GM18951 (cell line): ENCODE measurements at regions not wholly inside any gene's neighbourhood (a gene's known extent, or its start where the extent isn't known, plus 50 kb on each side); places are given as distances from the start of the nearest gene placed in this dataset.

Experiments used
- POLR2A ChIP-seq: IDR thresholded peaks from 4 replicates; pipeline ENCODE4 v1.6.1; 2011; ENCODE audit warnings: mild to moderate bottlenecking; ENCODE audit not compliant: insufficient read length, insufficient read depth; ENCODE audit errors: extremely low read depth
- in situ Hi-C: fragments of 300-500 bp; cut with MboI; formaldehyde crosslinking; loops from one replicate; pipeline ENCODE4 v1.12.0; 2022; ENCODE audit warnings: low sequenced_read_pairs, mixed read lengths, inconsistent platforms; ENCODE audit not compliant: unreplicated experiment

DNA sequence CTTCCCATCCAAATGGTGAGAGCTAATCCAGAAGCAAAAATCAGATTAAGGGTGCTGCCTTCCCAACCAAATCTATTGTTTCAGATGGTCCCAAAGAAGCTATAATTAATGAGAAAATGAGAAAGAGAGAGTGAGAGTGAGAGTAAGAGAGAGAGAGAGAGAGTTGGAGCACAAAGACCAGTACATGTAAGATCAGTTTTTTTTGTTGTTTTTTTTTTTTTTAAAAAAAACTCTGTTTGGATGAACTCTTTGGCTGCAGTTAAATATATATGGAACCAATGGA is 305.6 kb downstream of the PTEN start:
- no peak for TF ChIP-seq POLR2A
- in situ Hi-C loops = no loop called here

DNA sequence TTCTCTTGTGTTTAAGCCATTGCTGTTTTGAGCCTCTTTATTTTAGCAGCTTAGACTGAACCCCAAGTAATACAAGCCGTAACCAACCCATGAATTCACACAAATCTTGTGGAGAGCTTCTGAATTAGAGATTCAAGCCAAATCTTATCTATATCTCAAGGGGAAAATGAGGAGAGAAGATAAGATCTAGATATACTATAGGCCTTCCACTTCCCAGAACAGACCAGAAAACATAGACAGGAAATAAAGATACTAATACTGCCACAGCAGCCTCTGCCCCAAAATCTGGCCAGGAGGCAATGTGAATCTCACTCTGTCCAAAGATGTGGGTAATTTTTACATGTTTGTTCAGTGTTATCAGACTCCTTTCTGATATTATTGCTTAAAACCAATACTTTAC is 307.2 kb downstream of the PTEN start:
- TF ChIP-seq POLR2A = no peak
- in situ Hi-C loops = no loop called here

DNA sequence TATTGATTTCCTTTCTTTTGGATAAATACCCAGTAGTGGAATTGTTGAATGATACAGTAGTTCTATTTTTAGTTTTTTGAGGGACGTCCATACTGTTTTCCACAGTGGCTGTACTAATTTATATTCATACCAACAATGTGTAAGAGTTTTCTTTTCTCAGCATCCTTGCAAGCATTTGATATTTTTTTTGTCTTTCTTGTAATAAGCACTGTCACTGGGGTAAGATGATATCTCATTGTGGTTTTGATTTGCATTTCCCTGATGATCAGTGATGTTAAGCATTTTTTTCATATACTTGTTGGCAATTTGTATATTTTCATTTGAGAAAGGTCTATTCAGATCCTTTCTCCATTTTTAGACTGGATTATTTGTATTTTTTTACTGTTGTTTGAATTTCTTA is 308.7 kb downstream of the PTEN start:
- in situ Hi-C loops = no loop called here

DNA sequence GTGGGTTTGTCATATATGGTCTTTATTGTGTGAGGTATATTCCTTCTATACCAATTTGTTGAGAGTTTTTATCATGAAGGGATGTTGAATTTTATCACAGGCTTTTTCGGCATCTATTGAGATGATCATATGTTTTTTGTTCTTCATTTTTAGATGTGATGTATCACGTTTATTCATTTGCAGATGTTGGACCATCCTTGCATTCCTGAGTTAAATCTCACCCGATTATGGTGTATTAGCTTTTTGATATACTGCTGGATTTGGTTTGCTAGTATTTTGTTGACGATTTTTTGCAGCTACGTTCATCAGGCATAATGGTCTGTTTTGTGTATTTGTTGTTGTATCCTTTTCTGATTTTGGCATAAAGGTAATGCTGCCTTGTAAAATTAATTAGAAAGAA is 311.0 kb downstream of the PTEN start:
- in situ Hi-C loops = no loop called here
- TF ChIP-seq POLR2A = no peak

More for the DNA sequence above, 308.7 kb downstream of the PTEN start:
- TF ChIP-seq POLR2A = no peak

DNA sequence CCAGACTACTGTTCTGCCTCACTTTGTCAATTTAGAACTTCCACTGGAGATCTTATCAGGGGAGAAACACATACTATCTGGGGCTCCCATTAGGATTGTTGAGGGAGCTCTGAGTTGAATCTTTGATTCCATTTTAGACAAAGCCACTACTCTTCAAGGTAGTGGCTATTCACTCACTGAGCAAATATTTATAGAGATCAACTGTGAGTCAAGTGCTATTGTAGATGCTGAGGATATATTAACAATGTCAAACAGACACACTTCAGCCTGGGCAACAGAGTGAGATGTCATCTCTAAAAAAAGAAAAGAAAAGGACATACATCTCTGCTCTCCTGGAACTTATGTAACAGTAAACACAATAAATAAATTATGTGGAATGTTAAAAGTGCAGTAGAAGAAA is 315.3 kb downstream of the PTEN start:
- no peak for TF ChIP-seq POLR2A
- in situ Hi-C loops = no loop called here

DNA sequence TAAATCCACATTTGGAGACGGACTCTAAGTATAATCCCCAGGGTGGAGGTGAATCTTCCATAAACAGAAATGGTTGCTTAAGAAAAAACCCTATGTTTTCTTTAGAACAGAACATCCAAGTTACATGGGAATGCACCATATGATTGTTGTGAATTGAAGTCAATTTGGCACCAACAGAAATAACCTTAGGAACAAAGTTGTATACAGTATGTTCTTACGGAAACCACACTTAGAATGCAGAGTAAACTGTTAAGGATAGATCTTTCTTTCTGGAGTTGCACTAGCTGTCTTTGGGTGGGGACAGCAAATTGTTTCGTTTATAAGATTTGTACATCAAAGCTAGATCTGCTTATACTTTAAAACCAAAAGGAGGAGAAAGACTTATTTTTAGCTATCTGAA is 316.4 kb downstream of the PTEN start:
- no peak for TF ChIP-seq POLR2A
- in situ Hi-C loops = no loop called here

DNA sequence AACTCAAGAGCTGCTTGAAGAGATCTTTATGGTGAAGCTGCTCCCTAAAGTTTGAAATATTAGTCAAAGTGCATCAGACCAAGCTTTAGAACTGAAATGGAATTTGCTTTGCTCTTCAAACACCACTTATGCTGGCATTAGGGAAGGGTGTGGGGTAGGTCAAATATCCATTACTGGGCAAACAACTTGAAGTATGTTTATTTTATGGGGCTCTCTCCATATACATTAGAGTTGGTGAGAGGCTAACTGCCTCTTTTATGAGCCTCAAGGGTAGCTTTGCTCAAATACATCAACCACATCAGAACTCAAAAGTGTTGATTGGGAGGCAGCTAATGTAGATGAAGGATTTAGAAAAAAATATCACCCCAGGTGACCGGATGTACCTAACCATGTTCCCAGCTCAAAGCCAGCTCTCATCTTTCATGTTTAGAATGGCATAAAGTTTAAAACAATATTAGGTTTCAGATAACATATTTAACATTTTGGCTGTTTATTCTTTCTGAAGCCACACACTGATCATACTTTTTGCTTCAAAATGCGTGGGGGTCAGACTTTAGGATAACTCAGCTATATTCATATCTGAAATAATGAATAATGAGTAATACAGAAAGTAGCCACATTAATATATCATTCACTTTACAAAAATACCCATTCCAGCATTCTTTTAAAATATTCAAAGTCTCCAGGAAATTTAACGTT is 318.6 kb downstream of the PTEN start:
- in situ Hi-C loops = no loop called here
- no peak for TF ChIP-seq POLR2A

DNA sequence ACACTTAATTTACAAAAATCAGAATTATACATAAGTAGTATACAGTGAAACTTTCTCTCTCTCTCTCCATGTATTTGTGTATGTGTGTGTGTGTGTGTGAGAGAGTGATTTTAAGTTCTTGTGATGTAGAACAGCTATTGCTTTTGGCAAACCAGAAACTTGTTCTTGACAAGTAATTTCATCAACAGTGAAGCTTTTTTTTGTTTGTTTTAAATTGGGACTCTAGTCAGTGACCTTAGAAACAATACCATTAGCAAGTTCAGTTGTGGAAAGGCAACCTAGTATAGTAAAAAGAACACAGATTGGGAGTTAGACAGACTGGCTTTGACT is 319.1 kb downstream of the PTEN start:
- no peak for TF ChIP-seq POLR2A
- in situ Hi-C loops = no loop called here

DNA sequence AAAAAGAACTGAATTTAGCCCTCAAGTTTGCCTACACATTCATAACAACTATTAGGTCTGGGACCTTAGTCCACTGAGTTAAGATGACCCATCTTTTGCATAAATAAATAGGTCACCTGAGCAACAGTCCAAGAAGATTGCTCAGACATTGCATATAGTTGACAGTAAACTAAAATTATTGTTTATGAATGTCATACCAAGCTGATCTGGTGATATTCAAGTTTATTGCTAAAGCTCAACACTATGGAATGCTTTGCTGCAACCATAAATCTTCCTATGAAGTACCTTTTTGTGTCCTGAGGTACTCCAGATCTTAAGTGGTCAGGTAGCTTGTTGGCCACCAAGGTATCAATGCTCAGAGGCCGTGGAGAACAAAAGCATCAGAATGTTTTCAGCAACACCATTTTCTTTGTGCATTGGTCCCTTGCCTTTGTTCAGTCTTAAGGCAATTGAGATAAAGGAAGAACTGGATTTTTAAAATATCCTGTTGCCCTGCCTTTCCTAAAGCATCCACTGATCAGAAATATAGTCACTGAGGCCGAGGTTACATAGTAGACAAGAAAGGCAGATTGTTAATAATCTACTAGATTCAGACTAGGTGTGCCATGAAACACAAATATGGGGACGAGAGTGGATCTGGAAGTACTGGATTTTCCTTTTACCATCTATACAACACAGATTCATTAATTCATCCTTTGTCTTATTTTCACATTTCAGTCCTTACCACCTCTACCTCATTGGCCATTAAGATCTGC is 321.3 kb downstream of the PTEN start:
- in situ Hi-C loops = no loop called here
- no peak for TF ChIP-seq POLR2A

DNA sequence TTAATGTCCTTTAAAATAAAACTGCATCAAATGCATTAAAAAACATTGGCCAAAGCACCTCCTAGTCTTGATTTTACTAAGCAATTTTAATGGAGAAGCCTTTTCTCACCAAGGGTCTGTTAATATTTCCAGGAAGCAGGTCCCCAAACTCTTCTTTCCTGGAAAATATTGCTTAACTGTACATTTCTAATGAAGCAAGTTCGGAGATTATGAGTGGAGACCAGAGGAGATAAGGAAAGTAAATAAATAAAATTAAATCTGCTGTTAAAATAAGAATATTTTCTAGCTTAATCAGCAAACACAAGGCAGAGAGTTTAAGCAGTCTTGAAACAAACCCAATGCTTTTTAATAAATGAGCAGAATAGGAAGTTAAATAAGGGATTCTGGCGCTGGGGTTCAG is 322.4 kb downstream of the PTEN start:
- in situ Hi-C loops = no loop called here
- no peak for TF ChIP-seq POLR2A

DNA sequence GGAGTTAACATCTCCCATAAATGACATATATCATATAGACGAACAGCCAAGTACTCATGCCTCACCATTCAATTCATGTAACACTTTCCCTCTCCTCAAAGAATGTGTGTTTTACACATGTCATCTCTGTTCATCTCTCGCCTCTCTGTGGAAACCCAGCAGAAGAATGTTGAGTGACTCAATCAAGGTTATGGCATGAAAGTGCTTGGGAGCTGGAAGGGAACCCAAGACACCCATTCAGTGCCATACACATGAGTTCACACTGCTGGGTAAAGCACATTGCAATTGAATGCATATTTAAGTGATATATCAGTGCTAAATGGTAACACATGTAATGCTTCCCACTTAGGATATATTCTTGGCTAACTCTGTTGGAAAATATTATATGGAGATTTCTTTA is 322.9 kb downstream of the PTEN start:
- no peak for TF ChIP-seq POLR2A
- in situ Hi-C loops = no loop called here

DNA sequence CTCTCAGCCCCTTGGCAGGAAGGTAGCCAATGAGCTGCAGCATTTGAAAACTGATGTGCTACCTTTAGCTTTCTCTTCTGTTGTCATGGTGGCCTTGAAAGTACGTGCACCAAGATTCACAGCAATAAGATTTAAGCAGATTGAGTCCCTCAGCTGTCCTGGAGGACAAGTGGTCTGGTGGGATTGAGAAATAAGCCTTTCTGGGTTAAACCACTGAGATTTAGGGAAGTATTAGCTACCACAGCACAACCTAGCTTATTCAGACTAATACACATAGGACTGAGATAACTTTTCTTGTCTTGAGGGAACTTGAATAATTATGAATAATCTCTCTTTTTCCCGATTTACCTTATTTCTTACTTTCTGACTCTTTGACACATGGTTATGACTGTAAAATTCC is 324.0 kb downstream of the PTEN start:
- TF ChIP-seq POLR2A = no peak
- in situ Hi-C loops = no loop called here

DNA sequence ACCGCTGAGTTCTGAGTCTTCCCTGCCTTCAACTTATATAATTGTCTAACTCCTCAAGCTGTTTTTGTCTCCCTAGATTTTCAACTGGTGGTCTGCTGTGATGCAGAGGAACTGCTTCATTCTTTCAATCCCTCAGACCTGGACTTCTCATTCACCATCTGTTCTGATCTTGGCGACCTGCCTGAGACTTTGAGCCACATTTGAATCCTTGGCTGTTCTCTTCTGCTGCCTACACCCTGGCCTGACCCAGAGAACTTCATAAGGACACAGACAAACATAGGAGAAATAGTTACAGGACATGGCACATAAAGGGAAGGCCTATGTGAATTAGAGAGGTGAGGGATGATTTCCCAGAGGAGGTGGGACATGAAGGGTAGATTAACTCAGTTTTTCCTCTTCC is 326.7 kb downstream of the PTEN start:
- in situ Hi-C loops = no loop called here

DNA sequence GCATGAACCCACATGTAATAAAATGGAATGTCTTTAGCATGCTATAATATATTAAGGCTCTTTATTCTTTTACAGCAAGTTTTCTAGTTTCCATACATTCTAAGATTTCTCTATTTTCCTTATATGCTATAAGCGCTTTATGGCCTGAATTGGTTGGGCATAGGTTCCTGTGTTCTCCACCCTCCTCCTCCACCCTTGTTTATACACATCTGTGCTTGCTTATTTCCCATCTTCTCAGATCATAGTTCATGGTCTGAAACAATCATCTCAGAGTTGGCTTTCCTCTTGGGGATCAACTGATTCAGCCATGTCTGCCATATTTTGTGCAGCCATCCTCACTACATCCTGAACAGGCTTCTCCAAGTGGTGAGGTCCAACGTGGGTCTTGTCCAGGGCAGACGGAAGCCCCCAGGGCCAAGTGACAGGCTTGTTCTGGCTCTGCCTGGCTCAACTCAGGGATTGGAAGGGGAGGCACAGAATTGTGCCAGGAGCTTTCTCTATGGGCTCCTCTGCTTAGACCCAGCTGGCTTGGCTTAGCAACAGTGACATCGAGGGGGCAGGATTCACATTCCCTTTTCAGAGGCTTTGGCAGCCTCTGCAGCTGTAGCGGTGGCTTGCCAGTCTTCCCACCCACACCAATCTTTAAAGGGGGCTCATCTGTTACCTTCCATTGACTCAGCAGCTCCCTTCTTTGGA is 327.3 kb downstream of the PTEN start:
- no peak for TF ChIP-seq POLR2A

More for the DNA sequence above, 326.7 kb downstream of the PTEN start:
- no peak for TF ChIP-seq POLR2A

DNA sequence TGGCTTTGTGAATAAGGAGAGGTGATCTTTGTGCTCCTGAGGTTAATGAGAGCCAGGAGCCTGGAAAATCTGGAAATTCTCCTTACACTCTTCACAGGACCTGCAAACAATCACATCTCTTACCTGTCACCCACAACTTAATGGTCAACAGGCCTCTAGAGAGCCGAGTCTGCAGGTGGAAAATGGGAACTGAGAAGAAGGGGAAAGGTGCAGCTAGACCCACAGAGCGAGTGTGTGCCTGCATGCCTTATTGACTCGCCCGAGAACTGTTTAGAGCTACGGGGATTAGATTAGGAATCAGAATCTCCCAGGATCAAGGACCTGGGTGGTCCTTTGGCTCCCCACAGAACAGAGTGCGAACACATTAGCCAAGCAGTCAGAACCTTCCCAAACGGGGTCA is 329.6 kb downstream of the PTEN start:
- in situ Hi-C loops = no loop called here
- TF ChIP-seq POLR2A = no peak

More for the DNA sequence above, 327.3 kb downstream of the PTEN start:
- in situ Hi-C loops = no loop called here
